ENCODE measurements at regions not wholly inside any gene's neighbourhood (a gene's known extent, or its start where the extent isn't known, plus 50 kb on each side); places are given as distances from the start of the nearest gene placed in this dataset.
"Not testable (repeated sequence)": the region's sequence is repeated elsewhere in the genome, so short reads cannot be mapped to it uniquely, and the experiment has no call there.

- DNase-seq (no peak), ATAC-seq (no peak)
- Histone ChIP-seq H3K4me1 (no peaks in the 10 kb centered on the region), H3K9me3 (no peaks in the 10 kb centered on the region), H3K36me3 (no peaks in the 10 kb centered on the region), H3K4me3 (no peak overlapping the region), H3K27me3 (no peaks in the 10 kb centered on the region), H3K27ac (no peak overlapping the region)
- intact Hi-C loops (cut with DNase I) = no loop called here
- TF ChIP-seq POLR2A (IDR thresholded peaks at IDR 0.05) (no peak), CTCF (IDR thresholded peaks at IDR 0.05) (no peak)
- 63% methylated on average over 9 of the region's 10 CpGs for WGBS (ENCODE audit: insufficient coverage, low coverage, low lambda C conversion rate, missing lambda C conversion rate)
Measured at GRCh38 chrX:121191779-121192178, 144.4 kb downstream of the GLUD2 start.

- Histone ChIP-seq H3K27ac (no peak overlapping the region), H3K4me3 (no peak overlapping the region), H3K4me1 (no peaks in the 10 kb centered on the region), H3K36me3 (no peaks in the 10 kb centered on the region), H3K27me3 (peaks cover 0 to 3% of the 10 kb centered on the region in 2 donors), H3K9me3 (no peaks in the 10 kb centered on the region)
- TF ChIP-seq POLR2A (IDR thresholded peaks at IDR 0.05) (no peak), CTCF (IDR thresholded peaks at IDR 0.05) (no peak)
- 88% methylated on average over 2 of the region's 2 CpGs for WGBS (ENCODE audit: insufficient coverage, low coverage, low lambda C conversion rate, missing lambda C conversion rate)
- no peak for DNase-seq
- ATAC-seq = no peak
- intact Hi-C loops (cut with DNase I) = no loop called here
Measured at GRCh38 chrX:121195719-121196118, 148.3 kb downstream of the GLUD2 start.

- not testable (repeated sequence) for H3K9me3 ChIP-seq, DNase-seq
Measured at GRCh38 chrX:121196872-121197444, 149.5 kb downstream of the GLUD2 start.

GRCh38 chrX:121208563-121208962 is 161.2 kb downstream of the GLUD2 start:
- Histone ChIP-seq H3K4me3 (no peak overlapping the region), H3K9me3 (no peaks in the 10 kb centered on the region), H3K27me3 (no peaks in the 10 kb centered on the region), H3K27ac (no peak overlapping the region), H3K36me3 (no peaks in the 10 kb centered on the region), H3K4me1 (no peaks in the 10 kb centered on the region)
- intact Hi-C loops (cut with DNase I) = no loop called here
- no CpG with 5 or more reads among the region's 2 CpGs for WGBS (ENCODE audit: insufficient coverage, low coverage, low lambda C conversion rate, missing lambda C conversion rate)
- DNase-seq = no peak
- no peak for TF ChIP-seq POLR2A (IDR thresholded peaks at IDR 0.05)
- no peak for TF ChIP-seq CTCF (IDR thresholded peaks at IDR 0.05)
- no peak for ATAC-seq

More at GRCh38 chrX:121196872-121197444, 149.5 kb downstream of the GLUD2 start:
- H3K27ac ChIP-seq; H3K4me3 ChIP-seq; H3K36me3 ChIP-seq; H3K27me3 ChIP-seq; intact Hi-C loops (cut with DNase I); H3K4me1 ChIP-seq; ATAC-seq: not testable (repeated sequence)
- WGBS (ENCODE audit: insufficient coverage, low coverage, low lambda C conversion rate, missing lambda C conversion rate) = 69% methylated on average over 6 of the region's 11 CpGs

GRCh38 chrX:121216641-121217374 is 169.4 kb downstream of the GLUD2 start:
- Histone ChIP-seq H3K36me3 (no peaks in the 10 kb centered on the region), H3K27me3 (no peaks in the 10 kb centered on the region), H3K9me3 (no peaks in the 10 kb centered on the region), H3K4me3 (no peak overlapping the region), H3K27ac (no peak overlapping the region), H3K4me1 (no peaks in the 10 kb centered on the region)
- peak; percentile 39 to 77 (median 48) for ATAC-seq
- 42% methylated on average over 2 of the region's 2 CpGs for WGBS (ENCODE audit: insufficient coverage, low coverage, low lambda C conversion rate, missing lambda C conversion rate)
- no peak for TF ChIP-seq CTCF (IDR thresholded peaks at IDR 0.05)
- TF ChIP-seq POLR2A (IDR thresholded peaks at IDR 0.05) = no peak
- no peak for DNase-seq
- intact Hi-C loops (cut with DNase I) = no loop called here
